Panc1 (cell line): ENCODE measurements at regions not wholly inside any gene's neighbourhood (a gene's known extent, or its start where the extent isn't known, plus 50 kb on each side); places are given as distances from the start of the nearest gene placed in this dataset.
"Not testable (repeated sequence)": the region's sequence is repeated elsewhere in the genome, so short reads cannot be mapped to it uniquely, and the experiment has no call there.

Experiments used
- ATAC-seq: fragments of 200-7000 bp; cut with Tn5 transposase; 2 replicates; pipeline ENCODE4 v1.9.1; 2020; ENCODE audit warnings: mild to moderate bottlenecking, moderate library complexity
- BruUV-seq: library from RNA; stranded (reverse); fragments of 400-500 nt; replicated peaks from 2 replicates; lab custom pipeline; 2021; lab: Mats Ljungman, UMichigan
- CTCF ChIA-PET: fragments of 300-600 bp; sonication (Branson Sonifier 250); formaldehyde crosslinking; loops from one replicate; lab custom pipeline; 2022; ENCODE audit warnings: antibody characterized with exemption; lab: Charles Lee
- POLR2A ChIA-PET: fragments of 300-600 bp; sonication (Branson Sonifier 250); formaldehyde crosslinking; loops from one replicate; lab custom pipeline; 2022; ENCODE audit warnings: antibody characterized with exemption; lab: Charles Lee
- DNase-seq: peaks from one replicate; pipeline ENCODE4 v3.0.0-alpha.2; 2010; ENCODE audit warnings: low read depth, low spot score
- H3K27ac ChIP-seq: 2 replicates; pipeline ENCODE4 v1.5.1; 2011; ENCODE audit warnings: mild to moderate bottlenecking, low read length, inconsistent platforms
- H3K27me3 ChIP-seq: fragments of 200-500 bp; sonication (Bioruptor generic); 2 replicates; pipeline ENCODE4 v1.6.0; 2014; ENCODE audit warnings: low read length, inconsistent platforms; ENCODE audit not compliant: control insufficient read depth, insufficient read depth
- H3K36me3 ChIP-seq: fragments of 200-500 bp; sonication (Bioruptor generic); 2 replicates; pipeline ENCODE4 v1.5.1; 2014; ENCODE audit warnings: inconsistent platforms, mild to moderate bottlenecking, low read length, moderate library complexity; ENCODE audit not compliant: control insufficient read depth, insufficient read depth
- H3K4me1 ChIP-seq: 2 replicates; pipeline ENCODE4 v1.5.1; 2011; ENCODE audit warnings: inconsistent platforms, mild to moderate bottlenecking, low read length, moderate library complexity; ENCODE audit not compliant: control insufficient read depth, insufficient read depth
- H3K4me3 ChIP-seq, 2 experiments: 2 replicates each; pipeline ENCODE4 v1.5.1; 2011 to 2012; ENCODE audit warnings: low read depth in 2 of 2, low read length in 2 of 2, mild to moderate bottlenecking in 2 of 2, inconsistent platforms in 1 of 2, moderate library complexity in 1 of 2
- H3K9me3 ChIP-seq: fragments of 200-500 bp; sonication (Bioruptor generic); 2 replicates; pipeline ENCODE4 v1.5.1; 2014; ENCODE audit warnings: low read depth, mild to moderate bottlenecking, inconsistent platforms, low read length, moderate library complexity; ENCODE audit not compliant: control insufficient read depth, insufficient read depth
- CTCF ChIP-seq: fragments of 450-650 bp; IDR thresholded peaks from 2 replicates; pipeline ENCODE4 v1.5.1; 2017; ENCODE audit warnings: mild to moderate bottlenecking
- POLR2AphosphoS5 ChIP-seq: IDR thresholded peaks from 2 replicates; pipeline ENCODE4 v1.6.1; 2012; ENCODE audit warnings: mild to moderate bottlenecking, low read depth, low read length, moderate library complexity
- REST ChIP-seq, 2 experiments: IDR thresholded peaks; 2 replicates each; pipeline ENCODE4 v1.6.1; 2011 to 2012; ENCODE audit warnings: low read depth in 2 of 2, control low read depth in 1 of 2, low read length in 1 of 2, mild to moderate bottlenecking in 1 of 2, moderate library complexity in 1 of 2; ENCODE audit not compliant: insufficient read depth in 1 of 2
- SIN3A ChIP-seq: IDR thresholded peaks from 2 replicates; pipeline ENCODE4 v1.6.1; 2012; ENCODE audit warnings: low read depth, mild to moderate bottlenecking, low read length, moderate library complexity, borderline replicate concordance; ENCODE audit not compliant: insufficient read depth
- TCF7L2 ChIP-seq: IDR thresholded peaks from 2 replicates; pipeline ENCODE4 v1.6.1; 2011; ENCODE audit warnings: mild to moderate bottlenecking, low read depth, low read length, inconsistent platforms
- in situ Hi-C: cut with HindIII; loops from 2 replicates; pipeline ENCODE4 v1.10.0; 2016; ENCODE audit warnings: low sequenced_read_pairs, low pct_unique_long_range_greater_than_20kb
- intact Hi-C: fragments of 100-400 bp; cut with micrococcal nuclease; formaldehyde crosslinking; loops from one replicate; pipeline ENCODE4 v1.10.0; 2022; ENCODE audit not compliant: unreplicated experiment

- intact Hi-C loops, result no loop called here
- ATAC-seq, result no peak
- Histone ChIP-seq H3K36me3 (no peaks in the 10 kb centered on the region), H3K9me3 (no peaks in the 10 kb centered on the region), H3K4me1 (no peaks in the 10 kb centered on the region), H3K4me3 (no peak overlapping the region), H3K27me3 (no peaks in the 10 kb centered on the region), H3K27ac (no peak overlapping the region)
- ChIA-PET POLR2A (no interaction called here), CTCF (no interaction called here)
- TF ChIP-seq TCF7L2 (no peak), POLR2AphosphoS5 (no peak), SIN3A (no peak), CTCF (no peak), REST (IDR thresholded peaks at IDR 0.05; ENCODE audit: insufficient read depth in 1 of 2, low read depth in 2 of 2, low read length in 1 of 2) (no peak)
- DNase-seq, result no peak
- in situ Hi-C loops, result no loop called here
- no TSS peak for BruUV-seq
Observed at GRCh38 chr14:66273261-66273832, 212.8 kb upstream of the CCDC196 start.

GRCh38 chr14:66278418-66278817, 207.8 kb upstream of the CCDC196 start:
- H3K27me3 ChIP-seq, intact Hi-C loops, H3K4me3 ChIP-seq, H3K36me3 ChIP-seq, POLR2A ChIA-PET, H3K9me3 ChIP-seq, BruUV-seq, H3K4me1 ChIP-seq, ATAC-seq, in situ Hi-C loops, DNase-seq, CTCF ChIA-PET, H3K27ac ChIP-seq: not testable (repeated sequence)

- Histone ChIP-seq H3K9me3 (no peaks in the 10 kb centered on the region), H3K36me3 (no peaks in the 10 kb centered on the region), H3K27ac (no peak overlapping the region), H3K4me1 (no peaks in the 10 kb centered on the region), H3K4me3 (no peak overlapping the region), H3K27me3 (no peaks in the 10 kb centered on the region)
- ChIA-PET CTCF (interaction anchor here (0.9 kb wide), 1 partner anchor 47 kb away, joined by 4 read pairs; no protein-coding TSS in a partner anchor), POLR2A (no interaction called here)
- BruUV-seq, result no TSS peak
- intact Hi-C loops (no loop called here), in situ Hi-C loops (no loop called here)
- no peak for ATAC-seq
- TF ChIP-seq SIN3A (no peak), CTCF (no peak), REST (IDR thresholded peaks at IDR 0.05; ENCODE audit: insufficient read depth in 1 of 2, low read depth in 2 of 2, low read length in 1 of 2) (no peak)
- no peak for DNase-seq
Observed at GRCh38 chr14:66281036-66281776, 205.0 kb upstream of the CCDC196 start.
